Epithelial cell of prostate (primary cell): ENCODE measurements at regions not wholly inside any gene's neighbourhood (a gene's known extent, or its start where the extent isn't known, plus 50 kb on each side); places are given as distances from the start of the nearest gene placed in this dataset.
A peak's percentile ranks its signal among the peaks of the same experiment; 100 is the strongest.
"Not testable (repeated sequence)": the region's sequence is repeated elsewhere in the genome, so short reads cannot be mapped to it uniquely, and the experiment has no call there.

ENCODE experiments used
- DNase-seq: peaks from one replicate; pipeline ENCODE4 v3.0.0-alpha.2; 2011; ENCODE audit warnings: low read depth, low spot score
- H3K27ac ChIP-seq: fragments of 450-650 bp; 2 replicates; pipeline ENCODE4 v1.5.1; 2017; ENCODE audit warnings: mild to moderate bottlenecking

DNA sequence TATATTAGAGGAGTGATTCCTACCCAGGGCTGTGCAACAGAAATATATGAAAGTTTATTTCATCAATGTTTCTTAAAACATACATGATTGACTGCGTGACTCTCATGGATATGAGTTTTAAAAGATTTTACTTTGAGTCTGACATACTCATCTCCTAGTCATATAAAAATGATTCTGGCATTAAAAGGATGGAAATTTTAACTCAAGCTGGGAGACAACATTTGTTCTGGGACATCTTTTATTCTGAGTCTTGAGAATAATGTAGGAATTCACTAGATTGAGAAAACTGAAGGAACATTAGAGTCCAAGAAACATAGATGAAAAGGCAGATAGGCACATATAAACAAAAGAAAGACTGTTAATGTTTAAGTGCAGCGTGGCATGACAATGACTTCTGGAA, 649.6 kb downstream of the SPRY1 start:
- no peak overlapping the region for H3K27ac ChIP-seq
- no peak for DNase-seq

DNA sequence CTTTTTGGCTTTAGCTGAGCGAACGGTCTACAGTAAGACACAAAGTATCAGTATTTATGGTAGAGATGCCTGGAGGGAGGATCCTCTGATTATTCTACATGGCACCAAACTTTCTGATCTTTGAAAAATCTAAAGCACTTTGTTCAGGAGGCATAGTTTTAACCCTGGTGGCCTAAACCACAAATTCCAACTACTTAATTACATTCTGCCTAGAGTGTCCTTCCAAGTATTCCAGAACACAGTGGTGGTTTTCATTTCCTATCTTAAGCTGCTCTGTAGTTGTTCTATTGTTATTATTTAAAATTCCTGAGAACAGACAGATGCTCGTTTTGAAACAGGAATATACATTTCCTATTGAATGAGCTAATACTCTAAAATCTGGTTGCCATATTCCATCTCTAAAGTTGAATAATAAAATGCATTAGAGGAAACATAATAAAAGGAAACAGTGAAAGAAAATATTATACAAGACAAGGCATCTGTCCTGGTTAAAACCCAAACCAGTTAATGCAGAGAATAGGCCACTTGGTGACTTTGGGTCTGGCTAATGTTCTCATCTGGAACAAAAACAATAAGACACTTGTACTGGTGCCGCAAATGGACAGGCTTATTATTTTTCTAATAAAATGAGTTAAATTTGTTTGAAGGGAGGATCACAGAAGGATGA, 657.4 kb downstream of the SPRY1 start:
- DNase-seq = no peak
- no peak overlapping the region for H3K27ac ChIP-seq

DNA sequence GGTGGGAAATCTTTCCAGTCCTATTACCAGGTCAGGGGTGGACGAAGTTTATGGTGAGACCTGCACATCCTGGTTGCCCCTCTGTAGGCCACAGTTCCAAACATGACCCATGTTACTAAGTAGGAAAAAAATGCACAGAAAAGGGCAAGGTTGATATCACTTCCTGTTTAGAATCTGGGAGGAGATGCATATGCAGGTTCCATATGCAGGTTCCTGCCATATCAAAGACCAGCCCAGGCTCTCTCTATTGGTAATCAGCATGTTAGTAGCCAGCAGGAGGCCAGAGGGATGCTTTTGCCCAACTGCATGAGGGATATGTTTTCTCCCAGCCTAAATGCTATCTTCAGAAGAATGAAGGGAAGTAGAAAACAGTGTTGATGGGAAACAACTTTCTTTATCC, 657.2 kb downstream of the ANKRD50 start:
- no peak overlapping the region for H3K27ac ChIP-seq
- no peak for DNase-seq

DNA sequence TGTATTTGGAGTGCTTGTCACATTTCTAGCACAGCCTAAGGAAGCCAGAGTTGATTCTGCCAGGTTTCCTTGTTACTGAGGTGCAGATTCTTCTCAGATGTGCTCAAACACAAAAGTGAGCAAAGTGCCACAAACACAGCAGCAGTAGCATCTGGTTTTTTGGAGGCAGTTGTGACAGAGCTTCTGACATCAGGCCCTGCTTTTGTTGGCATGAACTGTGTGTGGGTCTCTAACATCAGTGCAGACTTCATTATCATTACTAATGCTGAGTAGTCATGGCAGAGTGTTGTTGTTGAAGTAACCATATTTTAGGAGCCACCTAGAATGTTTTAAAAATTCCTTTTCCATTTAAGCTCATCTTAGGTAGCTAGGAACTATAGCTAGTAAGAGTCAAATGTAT, 656.6 kb downstream of the ANKRD50 start:
- DNase-seq = no peak
- no peak overlapping the region for H3K27ac ChIP-seq

DNA sequence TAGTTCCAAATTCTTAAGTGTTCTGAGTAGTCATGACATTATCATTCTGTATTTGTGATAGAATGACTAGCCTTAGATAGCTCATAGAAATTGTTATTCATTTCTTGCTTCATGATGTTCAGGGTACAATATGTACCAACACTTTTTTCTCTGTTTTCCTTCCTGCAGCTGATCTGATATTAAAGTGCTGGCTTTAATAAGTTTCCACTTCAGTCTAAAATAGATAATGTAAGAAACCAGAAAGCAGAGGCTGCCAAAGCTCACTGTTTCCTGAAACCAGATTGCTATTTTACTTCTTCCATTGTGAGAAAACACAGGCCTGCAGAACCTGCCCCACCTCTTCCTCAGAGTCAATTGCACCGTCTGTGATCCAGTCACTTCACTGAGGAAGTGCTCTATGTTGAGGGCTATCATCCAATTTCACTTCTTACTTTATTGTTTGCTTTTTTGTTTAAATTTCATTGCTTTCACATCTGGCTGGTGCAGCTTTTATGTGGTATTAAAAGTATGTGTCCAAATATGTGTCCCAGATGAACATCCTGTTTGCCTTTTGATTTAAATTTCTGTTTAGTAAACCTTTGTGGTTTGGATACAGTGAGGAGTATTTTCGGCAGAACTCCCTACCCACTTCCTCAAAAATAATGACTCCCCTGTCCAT, 652.1 kb downstream of the ANKRD50 start:
- H3K27ac ChIP-seq = peak overlapping the region; percentile 75
- no peak for DNase-seq

DNA sequence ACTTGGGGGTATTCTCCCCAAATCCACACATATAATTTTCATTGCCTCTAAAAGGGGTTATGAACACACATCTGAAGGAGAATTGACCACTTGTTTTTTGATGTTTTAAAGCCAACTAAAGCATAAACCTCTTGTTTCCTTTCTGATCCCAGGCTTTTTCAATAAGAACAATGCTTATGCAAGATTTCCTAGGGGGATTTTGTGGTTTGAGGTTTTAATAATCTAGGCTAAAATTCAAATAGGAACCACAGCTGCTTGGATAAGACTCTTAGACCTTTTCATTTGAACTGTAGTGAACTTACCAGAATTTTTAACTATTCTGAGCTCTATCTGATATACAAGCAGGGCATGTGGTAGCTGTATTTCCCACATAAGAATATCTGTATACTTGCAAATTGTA, 651.1 kb downstream of the ANKRD50 start:
- H3K27ac ChIP-seq = peak overlapping the region; percentile 75
- DNase-seq = no peak

DNA sequence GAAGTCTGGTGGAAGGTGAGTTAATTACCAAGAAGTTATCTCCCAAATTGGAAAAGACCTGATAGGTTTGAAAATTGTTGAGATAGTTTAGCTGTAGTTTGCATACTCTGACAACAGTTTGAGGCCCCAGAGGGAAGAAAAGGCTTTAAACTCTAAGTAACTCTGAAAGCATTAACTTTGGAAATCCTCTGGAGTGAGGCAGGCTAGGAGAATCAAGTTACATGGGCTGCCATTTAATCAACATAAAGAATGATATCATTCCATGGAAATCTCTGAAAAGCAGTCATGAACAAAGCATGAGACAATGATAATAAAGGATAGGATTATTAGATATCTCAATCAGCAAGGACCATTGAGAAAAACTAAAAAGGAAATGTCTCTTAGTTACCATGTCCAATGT, 647.1 kb downstream of the ANKRD50 start:
- no peak for DNase-seq
- H3K27ac ChIP-seq = no peak overlapping the region

DNA sequence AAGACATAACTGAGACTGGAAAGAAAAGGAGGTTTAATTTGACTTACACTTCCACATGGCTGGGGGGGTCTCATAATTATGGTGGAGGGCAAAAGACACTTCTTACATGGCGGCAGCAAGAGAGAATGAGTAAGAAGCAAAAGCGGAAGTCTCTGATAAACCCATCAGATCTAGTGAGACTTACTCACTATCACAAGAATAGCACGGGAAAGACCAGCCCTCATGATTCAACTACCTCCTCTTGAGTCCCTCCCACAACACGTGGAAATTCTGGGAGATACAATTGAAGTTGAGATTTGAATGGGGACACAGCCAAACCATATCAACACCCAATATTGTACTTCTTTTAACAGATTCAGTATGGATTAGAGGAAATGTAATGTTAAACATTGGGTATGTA, 646.6 kb downstream of the ANKRD50 start:
- no peak overlapping the region for H3K27ac ChIP-seq
- no peak for DNase-seq

DNA sequence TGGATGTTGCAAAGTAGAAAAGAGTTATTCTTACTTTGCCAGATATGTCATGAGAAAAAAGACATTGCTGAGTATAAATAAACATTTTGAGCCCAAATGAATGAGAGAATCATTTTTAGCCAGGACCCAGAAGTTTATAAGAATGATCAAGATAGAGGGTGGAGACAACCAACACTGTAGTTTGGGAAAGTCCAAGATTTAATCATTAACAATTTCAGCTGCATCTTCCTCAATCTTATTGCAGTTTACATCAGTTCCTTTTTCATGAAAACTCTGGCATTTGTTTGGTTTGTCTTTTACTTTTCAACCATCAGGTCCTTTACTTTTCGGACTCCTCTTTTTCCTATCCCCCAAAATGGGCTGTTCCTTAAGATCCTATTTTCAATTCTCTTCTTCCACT, 645.9 kb downstream of the ANKRD50 start:
- no peak for DNase-seq
- no peak overlapping the region for H3K27ac ChIP-seq

DNA sequence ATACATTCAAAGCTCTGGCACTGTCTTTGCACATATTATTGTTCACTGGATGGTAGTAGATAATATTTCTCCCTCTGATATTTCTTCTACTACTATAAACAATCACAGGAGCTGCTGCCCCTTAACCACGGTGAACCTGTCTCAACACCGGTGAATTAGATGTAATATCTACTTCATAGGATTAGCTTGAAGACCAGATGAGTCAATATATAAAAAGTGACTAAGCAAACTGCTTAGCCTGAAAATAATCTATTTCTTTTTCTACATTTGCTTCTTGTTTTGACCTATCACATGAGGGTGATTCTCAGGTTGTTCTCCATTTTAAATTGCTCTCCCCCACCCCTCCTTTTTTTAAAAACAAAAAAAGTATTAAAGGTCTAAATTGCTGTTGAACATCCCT, 645.5 kb downstream of the ANKRD50 start:
- H3K27ac ChIP-seq = no peak overlapping the region
- DNase-seq = no peak

DNA sequence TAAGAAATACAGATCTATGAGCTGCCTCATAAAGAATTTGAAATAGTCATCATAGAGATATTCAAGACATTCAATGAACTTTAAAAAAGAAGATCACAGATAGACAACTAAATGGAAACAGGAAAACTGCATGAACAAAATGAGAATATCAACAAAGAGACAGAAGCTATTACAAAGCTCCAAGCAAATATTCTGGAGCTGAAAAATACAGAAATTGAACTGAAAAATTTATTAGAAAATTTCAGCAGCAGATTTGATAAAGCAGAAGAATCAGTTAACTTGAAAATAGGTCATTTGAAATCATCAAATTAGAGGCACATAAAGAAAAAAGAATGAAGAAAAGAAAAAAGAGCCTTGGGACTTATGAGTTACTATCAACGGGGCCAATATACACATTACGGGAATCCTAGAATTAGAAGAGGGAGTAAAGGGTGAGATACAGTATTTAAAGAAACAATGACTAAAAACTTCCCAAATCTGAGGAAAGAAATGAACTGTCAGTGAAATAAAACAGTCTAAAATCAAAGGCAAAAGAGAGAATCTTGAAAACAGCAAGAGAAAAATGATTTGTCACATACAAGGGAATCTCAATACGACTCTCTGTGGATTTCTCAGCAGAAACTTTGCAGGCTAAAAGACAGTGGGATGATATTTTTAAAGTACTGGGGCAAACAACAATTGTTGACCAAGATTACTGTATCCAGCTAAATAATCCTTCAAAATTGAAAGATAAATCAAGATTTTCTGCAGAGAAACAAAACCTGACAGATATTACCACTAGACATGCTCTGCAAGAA, 641.6 kb downstream of the ANKRD50 start:
- no peak for DNase-seq
- H3K27ac ChIP-seq = no peak overlapping the region

DNA sequence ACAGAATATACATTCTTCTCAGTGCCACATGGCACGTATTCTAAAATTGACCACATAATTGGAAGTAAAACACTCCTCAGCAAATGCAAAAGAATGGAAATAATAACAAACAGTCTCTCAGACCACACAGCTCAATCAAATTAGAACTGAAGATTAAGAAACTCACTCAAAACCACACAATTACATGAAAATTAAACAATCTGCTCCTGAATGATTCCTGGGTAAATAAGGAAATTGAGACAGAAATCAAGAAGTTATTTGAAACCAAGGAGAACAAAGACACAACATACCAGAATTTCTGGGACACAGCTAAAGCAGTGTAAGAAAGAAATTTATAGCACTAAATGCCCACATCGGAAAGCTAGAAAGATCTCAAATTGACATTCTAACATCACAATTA, 637.3 kb downstream of the ANKRD50 start:
- DNase-seq, H3K27ac ChIP-seq: not testable (repeated sequence)

DNA sequence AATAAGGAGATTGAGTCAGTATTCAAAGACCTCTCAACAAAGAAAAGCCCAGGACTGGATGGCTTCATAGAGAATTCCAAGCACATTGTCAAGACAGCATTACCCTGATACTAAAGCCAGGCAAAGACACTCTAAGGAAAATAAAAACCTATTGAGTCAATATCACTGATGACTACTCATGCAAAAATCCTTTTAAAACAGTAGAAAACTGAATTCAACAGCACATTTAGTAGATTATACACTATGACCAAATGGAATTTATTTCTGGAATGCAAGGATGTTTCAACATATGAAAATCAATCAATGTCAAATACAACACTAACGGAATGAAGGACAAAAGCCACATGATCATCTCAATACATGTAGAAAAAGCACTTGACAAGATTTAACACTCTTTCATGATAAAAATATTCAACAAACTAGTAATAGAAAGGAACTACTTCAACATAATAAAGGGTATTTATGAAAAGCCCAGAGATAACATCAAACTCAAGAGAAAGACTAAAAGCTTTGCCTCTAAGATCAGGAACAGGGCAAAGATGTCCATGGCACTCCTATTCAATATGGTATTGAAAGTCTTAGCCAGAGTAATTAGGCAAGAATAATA, 633.3 kb downstream of the ANKRD50 start:
- no peak for DNase-seq
- H3K27ac ChIP-seq = no peak overlapping the region

DNA sequence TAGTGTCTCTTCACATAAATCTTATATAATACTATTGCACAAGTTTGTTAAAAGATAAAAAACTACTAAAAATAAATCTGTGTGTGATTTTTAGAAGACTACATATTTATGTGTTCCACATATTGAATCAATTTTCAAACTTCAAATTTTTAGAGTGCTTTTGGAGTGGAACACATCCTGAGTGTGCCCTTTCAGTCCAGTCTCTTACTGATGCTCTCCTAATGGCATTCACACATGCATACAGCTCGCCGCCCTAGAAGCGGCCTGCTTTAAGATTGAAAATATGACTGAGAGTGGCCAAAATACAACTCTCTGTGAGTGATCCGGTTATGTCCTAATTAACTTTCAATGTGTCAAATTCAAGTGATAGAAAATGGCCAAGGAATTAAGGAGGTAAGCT, 628.8 kb downstream of the ANKRD50 start:
- H3K27ac ChIP-seq = no peak overlapping the region
- DNase-seq = no peak

DNA sequence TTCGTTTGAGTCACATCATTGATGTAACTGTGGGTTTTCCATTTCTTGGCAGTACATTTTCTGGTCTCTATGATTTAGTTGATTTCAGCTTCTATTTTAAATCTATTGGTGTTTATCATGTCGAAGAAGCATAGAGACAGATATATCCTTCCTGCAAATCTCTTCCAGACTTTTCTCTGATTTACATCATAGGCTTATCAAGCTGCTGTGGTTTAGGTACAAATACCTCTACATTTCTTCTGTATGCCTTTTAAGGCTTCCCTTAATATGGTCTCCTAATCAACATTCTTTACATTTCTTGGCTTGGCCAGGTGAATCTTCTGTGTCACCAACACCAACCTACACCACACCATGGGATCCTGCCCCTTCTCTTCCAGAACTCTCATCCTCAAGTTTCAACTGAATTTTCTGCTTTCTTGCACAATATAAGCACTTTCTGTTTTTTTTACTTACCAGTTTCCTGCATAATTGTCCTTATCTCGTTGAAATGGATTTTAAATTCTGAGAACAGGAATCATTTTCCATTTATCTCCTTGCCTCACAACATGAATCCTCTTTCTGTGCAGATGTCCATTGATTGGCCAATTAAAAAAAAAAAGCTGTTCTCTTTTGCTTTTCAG, 626.9 kb downstream of the ANKRD50 start:
- H3K27ac ChIP-seq = no peak overlapping the region
- DNase-seq = no peak

DNA sequence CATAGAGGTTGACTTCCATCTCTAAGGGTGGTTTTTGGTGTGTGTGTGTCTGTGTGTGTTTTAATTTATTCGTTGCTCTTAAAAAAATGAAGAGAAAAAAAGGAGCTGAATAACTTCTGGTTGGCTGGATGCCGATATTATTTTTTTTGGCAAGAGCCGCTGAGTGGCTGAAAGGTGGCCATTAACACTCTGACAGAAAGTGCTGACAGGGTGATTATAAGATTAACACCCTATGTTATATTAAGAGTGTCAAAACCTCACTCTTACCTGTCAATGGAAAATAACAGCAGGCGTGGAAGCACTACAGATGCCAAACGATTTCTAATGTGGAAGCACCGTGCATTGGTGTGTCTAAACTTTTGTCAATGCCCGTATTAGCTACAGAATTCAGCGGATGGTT, 622.5 kb downstream of the ANKRD50 start:
- no peak overlapping the region for H3K27ac ChIP-seq
- no peak for DNase-seq

DNA sequence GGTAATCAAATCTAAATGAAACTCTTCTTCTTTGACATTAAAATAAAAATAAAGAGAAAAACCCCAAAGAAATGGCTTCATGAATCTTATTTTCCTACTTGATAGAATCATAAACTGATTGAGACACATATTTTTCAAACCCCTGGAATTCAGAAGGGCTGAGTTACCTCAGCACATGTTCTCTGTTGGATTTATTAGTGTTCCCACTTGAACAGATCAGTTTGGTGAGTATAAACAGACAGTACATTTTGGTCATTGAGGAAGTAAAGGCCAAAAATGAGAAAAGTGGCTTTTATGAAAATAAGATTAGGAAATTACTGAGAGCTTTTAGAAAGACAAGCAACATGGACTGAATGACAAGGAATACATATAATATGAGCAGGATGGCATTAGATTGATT, 620.4 kb downstream of the ANKRD50 start:
- H3K27ac ChIP-seq = no peak overlapping the region
- no peak for DNase-seq

DNA sequence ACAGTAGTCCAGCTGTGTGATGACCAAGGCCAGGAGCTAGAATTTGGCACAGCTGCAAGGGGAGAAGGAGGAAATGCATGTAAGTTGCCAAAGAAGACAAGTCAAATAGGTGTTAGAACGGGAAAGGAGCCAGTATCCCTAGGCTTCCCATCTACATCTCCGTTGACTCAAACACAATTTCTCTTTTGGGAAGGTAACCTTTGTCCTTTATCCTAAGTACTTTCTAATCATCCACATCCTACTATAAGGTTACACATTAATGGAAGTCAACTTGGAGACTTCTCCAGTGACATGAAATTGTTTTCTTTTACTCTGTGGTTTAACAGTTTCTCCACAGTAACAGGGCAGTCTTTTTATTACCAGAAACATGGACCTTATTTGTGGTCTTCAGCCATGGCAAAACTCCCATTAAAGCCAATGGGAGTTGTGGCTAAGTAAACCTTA, 620.0 kb downstream of the ANKRD50 start:
- DNase-seq = no peak

DNA sequence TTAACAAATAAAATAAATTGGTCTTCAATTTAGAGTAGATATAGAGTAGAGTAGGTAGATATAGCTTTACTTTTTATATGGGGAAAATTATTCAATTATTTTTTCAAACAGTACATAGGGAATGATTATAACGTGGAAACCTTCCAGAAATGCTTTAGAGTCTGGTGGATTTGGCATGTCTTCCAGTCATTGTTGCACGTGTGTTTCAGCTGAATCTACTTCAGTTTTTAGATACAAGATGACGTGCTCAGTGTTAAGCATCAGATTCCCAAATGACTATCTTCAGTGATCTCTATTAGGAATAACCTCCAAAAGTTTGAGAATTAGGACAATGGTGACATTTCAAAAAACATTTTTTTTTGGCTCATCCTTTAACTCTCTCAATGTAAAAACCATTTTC, 616.9 kb downstream of the ANKRD50 start:
- DNase-seq = no peak
- H3K27ac ChIP-seq = no peak overlapping the region

More for the DNA sequence above, 620.0 kb downstream of the ANKRD50 start:
- no peak overlapping the region for H3K27ac ChIP-seq

DNA sequence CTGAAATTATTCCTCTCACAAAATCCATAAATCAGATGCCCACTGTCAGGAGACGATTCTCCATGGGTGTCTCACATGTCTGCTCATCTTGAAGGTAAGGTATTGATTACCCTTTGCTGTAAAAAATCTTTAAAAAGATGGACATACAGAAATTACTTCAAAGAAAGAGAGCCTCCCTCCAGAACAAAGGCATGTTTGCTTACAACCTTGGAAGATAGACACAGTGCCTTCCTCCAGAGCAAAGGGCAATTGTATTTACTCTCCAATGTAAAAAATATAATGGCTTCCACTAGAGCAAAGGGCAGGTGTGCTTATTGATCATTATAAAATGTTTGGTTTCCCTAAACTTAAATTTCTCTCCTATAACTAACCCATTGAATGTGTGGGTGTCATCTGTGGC, 616.2 kb downstream of the ANKRD50 start:
- DNase-seq = no peak
- no peak overlapping the region for H3K27ac ChIP-seq

DNA sequence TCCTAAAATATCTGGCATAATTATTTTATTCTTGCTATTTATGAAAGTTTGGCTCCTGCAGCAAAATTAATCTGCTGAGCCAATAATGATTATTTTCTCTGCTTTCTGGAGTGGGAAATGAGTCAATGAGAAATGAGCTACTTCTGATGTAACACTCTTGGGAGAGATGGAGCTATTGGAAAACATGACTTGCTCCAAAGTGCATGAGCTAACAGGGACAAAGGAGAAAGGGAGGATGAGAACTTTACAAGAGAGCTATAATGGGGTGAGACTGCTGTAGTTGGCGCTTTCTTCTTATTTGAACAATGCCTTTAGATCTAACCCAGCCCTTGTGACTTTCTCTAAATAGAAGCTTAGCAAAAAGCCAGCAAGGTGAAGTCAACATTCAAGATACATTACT, 615.1 kb downstream of the ANKRD50 start:
- no peak overlapping the region for H3K27ac ChIP-seq
- no peak for DNase-seq
